Keratinocyte (primary cell): ENCODE measurements at regions not wholly inside any gene's neighbourhood (a gene's known extent, or its start where the extent isn't known, plus 50 kb on each side); places are given as distances from the start of the nearest gene placed in this dataset.

ENCODE experiments used
- DNase-seq: peaks from one replicate; pipeline ENCODE4 v3.0.0-alpha.2; 2011; ENCODE audit warnings: low read depth, missing footprints, low spot score
- FAIRE-seq: peaks from 2 replicates; lab custom pipeline; 2011; peaks lifted over from hg19 to GRCh38; lab: Jason Lieb, UNC
- H2AFZ ChIP-seq: 2 replicates; pipeline ENCODE4 v1.6.0; 2012; ENCODE audit warnings: low read length, control low read depth, inconsistent platforms; ENCODE audit not compliant: control insufficient read depth
- H3K27ac ChIP-seq: 2 replicates; pipeline ENCODE4 v1.5.1; 2011; ENCODE audit warnings: low read length; ENCODE audit not compliant: control insufficient read depth, insufficient read depth
- H3K27me3 ChIP-seq: 3 replicates; pipeline ENCODE4 v1.6.0; 2011; ENCODE audit warnings: low read length; ENCODE audit not compliant: control insufficient read depth, insufficient read depth; ENCODE audit errors: extremely low read depth
- H3K36me3 ChIP-seq, 2 experiments: 2 replicates in 1 of 2; 3 replicates in 1 of 2; pipeline ENCODE4 v1.5.1; 2011; ENCODE audit warnings: low read length in 2 of 2, mild to moderate bottlenecking in 1 of 2; ENCODE audit not compliant: control insufficient read depth in 2 of 2, insufficient read depth in 2 of 2; ENCODE audit errors: extremely low read depth in 1 of 2
- H3K4me1 ChIP-seq: 3 replicates; pipeline ENCODE4 v1.5.1; 2011; ENCODE audit warnings: low read length; ENCODE audit not compliant: control insufficient read depth, insufficient read depth; ENCODE audit errors: extremely low read depth
- H3K4me2 ChIP-seq: 3 replicates; pipeline ENCODE4 v1.6.0; 2011; ENCODE audit warnings: low read depth, low read length; ENCODE audit not compliant: control insufficient read depth, insufficient read depth; ENCODE audit errors: extremely low read depth
- H3K4me3 ChIP-seq, 3 experiments: fragments of 200-600 bp in 1 of 3; sonication (generic) in 1 of 3; 2 replicates in 2 of 3; 3 replicates in 1 of 3; pipeline ENCODE4 v1.5.1; 2011 to 2016; ENCODE audit warnings: low read length in 3 of 3, mild to moderate bottlenecking in 3 of 3, control low read depth in 2 of 3, inconsistent platforms in 1 of 3, low read depth in 1 of 3, mixed read lengths in 1 of 3, mixed run types in 1 of 3, moderate library complexity in 1 of 3; ENCODE audit not compliant: control insufficient read depth in 2 of 3, insufficient read depth in 2 of 3; ENCODE audit errors: extremely low read depth in 1 of 3
- H3K79me2 ChIP-seq: 2 replicates; pipeline ENCODE4 v1.6.0; 2012; ENCODE audit warnings: low read length; ENCODE audit not compliant: control insufficient read depth, insufficient read depth
- H3K9ac ChIP-seq: 3 replicates; pipeline ENCODE4 v1.6.0; 2011; ENCODE audit warnings: low read length; ENCODE audit not compliant: control insufficient read depth, insufficient read depth; ENCODE audit errors: extremely low read depth
- H3K9me1 ChIP-seq: 3 replicates; pipeline ENCODE4 v1.6.0; 2011; ENCODE audit warnings: low read length; ENCODE audit not compliant: control insufficient read depth, insufficient read depth; ENCODE audit errors: extremely low read depth
- H3K9me3 ChIP-seq: 2 replicates; pipeline ENCODE4 v1.5.1; 2012; ENCODE audit warnings: low read depth, low read length; ENCODE audit not compliant: control insufficient read depth
- H4K20me1 ChIP-seq: 3 replicates; pipeline ENCODE4 v1.6.0; 2011; ENCODE audit warnings: low read length; ENCODE audit not compliant: control insufficient read depth, insufficient read depth; ENCODE audit errors: extremely low read depth
- CTCF ChIP-seq, 3 experiments: IDR thresholded peaks in 1 of 3; conservative IDR thresholded peaks in 1 of 3; optimal IDR thresholded peaks in 1 of 3; 2 replicates in 2 of 3; 3 replicates in 1 of 3; pipeline versions ENCODE3 to v1.5.1; 2011; ENCODE audit warnings: low read length in 3 of 3, mild to moderate bottlenecking in 3 of 3, moderate library complexity in 2 of 3, control low read depth in 1 of 3, inconsistent platforms in 1 of 3; ENCODE audit not compliant: insufficient read depth in 2 of 3; ENCODE audit errors: extremely low read depth in 1 of 3
- EZH2 ChIP-seq: IDR thresholded peaks from one replicate; pipeline ENCODE4 v1.6.1; 2012; ENCODE audit warnings: inconsistent platforms, mild to moderate bottlenecking, low read length, moderate library complexity
- dilution Hi-C: fragments of 300-500 bp; cut with MboI; formaldehyde crosslinking; loops from one replicate; pipeline ENCODE4 v1.7.0; 2020; ENCODE audit warnings: low sequenced_read_pairs; ENCODE audit not compliant: extremely low pct_ligation_motif_present

- Histone ChIP-seq H3K4me1 (no peaks in the 10 kb centered on the region), H2AFZ (no peak overlapping the region), H3K9me1 (no peaks in the 10 kb centered on the region), H4K20me1 (no peaks in the 10 kb centered on the region), H3K9ac (no peak overlapping the region), H3K27me3 (no peaks in the 10 kb centered on the region), H3K79me2 (no peaks in the 10 kb centered on the region), H3K4me3 (no peak overlapping the region), H3K36me3 (no peaks in the 10 kb centered on the region), H3K27ac (no peak overlapping the region), H3K9me3 (no peaks in the 10 kb centered on the region), H3K4me2 (no peak overlapping the region)
- TF ChIP-seq EZH2 (no peak), CTCF (optimal IDR thresholded peaks at IDR 0.05 in 1 of 3, IDR thresholded peaks at IDR 0.05 in 1 of 3, conservative IDR thresholded peaks at IDR 0.05 in 1 of 3; ENCODE audit: extremely low read depth in 1 of 3, insufficient read depth in 2 of 3, low read length in 3 of 3) (no peak)
- no peak for DNase-seq
- no peak for FAIRE-seq
- dilution Hi-C loops = no loop called here
Measured at GRCh38 chr4:133637161-133637560, 488.1 kb downstream of the PCDH10 start.

GRCh38 chr4:133624744-133625143 lies 475.6 kb downstream of the PCDH10 start:
- DNase-seq (no peak), FAIRE-seq (no peak)
- Histone ChIP-seq H3K79me2 (no peaks in the 10 kb centered on the region), H3K27ac (no peak overlapping the region), H2AFZ (no peak overlapping the region), H3K36me3 (no peaks in the 10 kb centered on the region), H3K4me1 (no peaks in the 10 kb centered on the region), H3K9ac (no peak overlapping the region), H3K9me1 (no peaks in the 10 kb centered on the region), H3K9me3 (no peaks in the 10 kb centered on the region), H3K4me2 (no peak overlapping the region), H4K20me1 (no peaks in the 10 kb centered on the region), H3K27me3 (no peaks in the 10 kb centered on the region), H3K4me3 (no peak overlapping the region)
- TF ChIP-seq CTCF (optimal IDR thresholded peaks at IDR 0.05 in 1 of 3, IDR thresholded peaks at IDR 0.05 in 1 of 3, conservative IDR thresholded peaks at IDR 0.05 in 1 of 3; ENCODE audit: extremely low read depth in 1 of 3, insufficient read depth in 2 of 3, low read length in 3 of 3) (no peak), EZH2 (no peak)
- dilution Hi-C loops = no loop called here
